ENCODE measurements at regions not wholly inside any gene's neighbourhood (a gene's known extent, or its start where the extent isn't known, plus 50 kb on each side); places are given as distances from the start of the nearest gene placed in this dataset.

DNA sequence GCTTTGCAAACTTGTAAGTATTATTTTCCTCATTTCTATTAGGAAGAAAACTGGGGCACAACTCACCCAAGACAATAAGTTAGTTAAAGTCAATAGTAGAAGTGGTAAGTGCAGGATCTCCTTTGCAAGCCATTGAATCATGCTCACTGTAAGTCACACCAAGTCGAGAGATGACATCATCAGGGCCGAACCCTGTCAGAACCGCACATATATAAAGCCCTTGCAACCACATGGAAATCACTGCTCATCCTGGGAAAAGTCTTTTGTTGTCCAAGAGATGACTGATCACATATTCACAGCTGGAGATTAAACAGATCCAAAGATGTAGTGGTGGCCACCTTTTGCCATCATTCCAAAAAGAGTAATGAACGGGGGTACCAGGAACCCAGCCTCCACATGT is 484.8 kb upstream of the ID2 start:
- DNase-seq, result no peak

DNA sequence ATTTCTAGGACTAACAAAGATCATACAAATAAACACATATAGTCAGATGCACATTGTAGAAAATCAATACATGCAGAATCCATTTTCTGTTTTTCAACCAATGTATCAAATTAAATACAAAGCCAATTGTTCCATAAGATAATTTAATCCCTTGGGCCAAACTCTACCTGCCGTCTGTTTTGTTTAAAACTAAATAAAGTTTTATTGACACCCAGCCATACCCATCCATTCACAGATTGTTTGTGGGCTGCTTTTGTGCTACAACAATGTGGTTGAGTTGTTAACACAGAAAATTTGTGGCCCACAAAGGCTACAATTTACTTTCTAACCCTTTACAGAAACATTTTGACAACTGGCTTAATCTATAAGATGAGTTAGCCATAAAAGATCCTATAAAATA is 484.0 kb upstream of the ID2 start:
- DNase-seq, result no peak

DNA sequence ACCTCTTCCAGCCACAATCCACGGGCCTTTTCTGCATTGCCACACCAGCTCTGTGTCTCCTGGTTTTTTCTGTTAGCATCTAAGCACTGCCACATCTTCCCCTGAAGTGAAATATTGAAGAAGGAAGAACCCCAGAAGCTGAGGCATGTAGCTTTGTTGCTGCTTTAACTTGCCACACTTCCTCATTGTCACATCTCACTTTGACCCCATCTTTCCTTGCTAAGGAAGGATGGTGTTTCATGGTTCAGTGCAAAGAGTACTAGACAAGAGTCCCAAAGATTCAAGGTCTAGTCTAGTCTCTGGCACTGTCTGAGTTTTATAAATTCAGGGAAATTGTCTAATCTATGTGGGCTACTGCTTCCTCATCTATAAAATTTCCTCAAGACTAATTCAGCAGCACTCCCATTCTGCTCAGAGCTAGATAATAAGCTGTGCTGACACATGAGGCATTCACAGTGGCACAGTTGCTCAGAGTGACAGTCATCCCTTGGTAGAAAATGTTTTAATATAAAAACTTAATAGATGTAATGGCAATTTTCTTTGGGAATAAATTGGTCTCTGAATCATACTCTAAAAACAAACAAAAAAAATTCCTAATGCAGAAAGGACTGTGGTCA is 483.0 kb upstream of the ID2 start:
- no peak for DNase-seq

DNA sequence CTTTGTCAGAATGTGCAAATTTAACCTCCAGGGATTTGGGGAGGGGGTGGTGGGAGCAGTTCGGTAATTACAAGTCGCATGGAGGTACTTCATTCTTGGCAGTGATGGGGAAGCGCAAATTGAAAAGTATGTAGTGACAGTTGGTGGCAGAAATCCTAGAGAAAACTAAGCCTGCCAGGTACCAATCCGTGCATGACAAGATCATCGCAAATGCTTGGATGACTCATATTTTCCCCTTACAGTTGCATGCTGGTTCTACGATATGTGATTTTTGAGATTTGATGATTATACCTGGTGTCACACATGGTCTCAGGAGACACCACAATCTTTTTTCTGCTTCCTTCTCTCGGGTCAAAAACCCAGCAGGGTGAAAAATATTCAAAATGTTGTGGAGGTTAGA is 479.7 kb upstream of the ID2 start:
- DNase-seq, result peak; percentile 11

DNA sequence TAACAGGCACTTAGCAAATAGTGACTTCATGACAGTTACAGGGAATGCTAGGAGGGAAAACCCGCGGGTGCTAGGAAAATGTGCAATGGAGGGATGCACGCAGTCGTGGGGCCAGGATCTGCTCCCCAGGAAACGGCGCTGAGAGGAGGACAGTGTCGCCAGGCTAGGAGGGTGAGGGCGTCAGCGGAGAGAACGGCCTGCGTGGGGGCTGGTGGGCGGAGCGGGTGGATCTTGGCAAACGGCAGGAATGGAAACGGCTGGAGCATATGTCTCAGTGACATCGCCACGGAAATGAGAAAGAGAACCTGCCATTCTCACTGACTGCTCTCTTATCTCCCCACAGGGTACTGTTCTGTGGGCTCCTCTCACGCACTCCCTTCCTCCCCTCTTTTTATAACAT is 478.5 kb upstream of the ID2 start:
- no peak for DNase-seq

DNA sequence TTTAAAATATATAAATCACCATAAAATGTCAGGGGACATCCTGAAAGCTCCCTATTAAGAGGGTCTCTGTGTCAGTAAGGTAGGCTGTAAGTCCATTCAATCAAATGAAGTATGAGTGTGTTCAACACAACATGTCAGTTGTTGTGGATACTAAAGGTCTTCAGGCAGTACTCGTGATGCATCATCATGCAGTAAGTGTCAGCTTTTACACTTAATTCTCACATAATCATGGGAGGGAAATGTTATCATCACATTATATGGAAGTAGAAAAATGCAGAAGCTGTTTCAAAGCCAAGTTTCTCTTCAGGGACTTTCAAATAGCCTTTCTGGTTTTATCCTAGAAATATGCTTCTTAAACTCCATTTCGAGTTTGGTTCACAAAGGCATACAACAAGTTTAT is 477.1 kb upstream of the ID2 start:
- DNase-seq, result no peak

DNA sequence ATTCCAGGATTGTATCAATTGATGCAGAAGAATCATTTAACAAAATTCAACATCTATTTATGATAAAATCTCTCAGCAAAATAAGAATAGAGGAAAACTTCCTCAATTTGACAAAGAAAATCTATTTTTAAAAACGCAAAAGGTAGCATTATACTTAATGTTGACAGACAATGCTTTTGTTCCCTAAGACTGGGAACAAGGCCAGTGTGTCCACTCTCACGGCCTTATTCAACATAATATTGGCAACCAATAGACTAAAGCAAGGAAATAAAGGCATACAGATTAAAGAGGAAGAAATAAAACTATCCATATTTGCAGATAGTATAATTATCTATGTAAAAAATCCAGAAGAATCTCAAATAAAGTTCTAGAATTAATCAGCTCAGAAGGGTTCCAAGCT is 472.4 kb upstream of the ID2 start:
- no peak for DNase-seq

DNA sequence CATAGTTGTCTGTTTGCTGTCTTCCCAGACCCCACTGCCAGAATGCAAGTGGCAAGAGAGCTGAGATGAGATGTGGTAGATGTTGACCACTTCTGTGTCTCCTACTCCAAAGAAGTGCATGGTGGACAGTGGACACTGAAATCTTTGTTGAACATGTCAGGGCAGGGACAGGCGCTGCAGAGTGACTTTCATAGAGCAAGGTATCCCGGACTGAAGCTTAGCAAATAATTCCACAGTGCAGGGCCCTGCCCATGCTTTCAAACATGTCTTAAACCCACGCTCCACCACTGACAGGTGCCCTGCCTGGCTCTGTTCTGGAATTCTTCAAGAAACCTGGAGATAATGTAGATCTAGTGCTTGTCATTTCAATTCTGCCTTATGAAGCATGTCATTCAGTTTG is 470.5 kb upstream of the ID2 start:
- DNase-seq, result no peak

DNA sequence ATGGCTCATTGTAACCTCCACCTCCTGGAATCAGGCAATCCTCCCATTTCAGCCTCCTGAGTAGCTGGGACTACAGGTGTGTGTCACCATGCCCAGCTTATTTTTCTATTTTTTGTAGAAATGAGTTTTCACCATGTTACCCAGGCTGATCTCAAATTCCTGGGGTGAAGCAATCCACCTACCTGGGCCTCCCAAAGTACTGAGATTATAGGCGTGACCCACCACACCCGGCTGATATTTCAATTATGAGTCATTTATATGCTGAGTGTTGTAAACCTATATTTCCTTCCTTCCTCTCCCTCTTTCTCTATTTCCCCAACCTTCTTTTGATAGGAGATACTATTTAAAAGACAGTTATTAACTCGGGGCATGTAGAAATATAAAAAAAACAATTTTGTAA is 469.6 kb upstream of the ID2 start:
- no peak for DNase-seq

DNA sequence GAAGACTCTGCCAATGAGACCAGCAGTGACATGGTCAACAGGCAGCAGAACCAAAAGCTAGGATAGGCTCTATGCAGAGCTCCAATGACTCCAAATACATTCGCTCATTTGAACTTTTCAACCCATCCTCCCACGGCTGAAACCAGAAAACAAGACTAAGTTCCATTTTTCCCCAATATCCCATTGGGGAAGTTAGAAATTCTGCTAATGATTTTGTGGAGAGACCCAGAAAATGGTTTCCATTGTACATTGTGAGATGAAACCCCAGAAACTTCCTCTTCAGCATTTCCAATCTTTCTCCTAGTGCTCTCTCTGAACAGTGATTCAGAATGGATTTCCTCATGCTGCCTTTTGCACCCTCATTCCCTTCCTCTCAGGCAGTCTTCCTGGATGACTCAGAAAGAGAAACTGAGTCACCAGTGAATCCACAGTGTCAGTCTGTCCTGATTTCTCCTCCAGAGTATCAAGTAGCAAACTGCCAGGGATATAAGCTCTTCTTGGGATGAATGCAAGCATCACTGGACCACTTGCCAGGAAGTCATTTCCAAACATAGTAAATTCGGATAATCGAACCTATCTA is 467.7 kb upstream of the ID2 start:
- no peak for DNase-seq

DNA sequence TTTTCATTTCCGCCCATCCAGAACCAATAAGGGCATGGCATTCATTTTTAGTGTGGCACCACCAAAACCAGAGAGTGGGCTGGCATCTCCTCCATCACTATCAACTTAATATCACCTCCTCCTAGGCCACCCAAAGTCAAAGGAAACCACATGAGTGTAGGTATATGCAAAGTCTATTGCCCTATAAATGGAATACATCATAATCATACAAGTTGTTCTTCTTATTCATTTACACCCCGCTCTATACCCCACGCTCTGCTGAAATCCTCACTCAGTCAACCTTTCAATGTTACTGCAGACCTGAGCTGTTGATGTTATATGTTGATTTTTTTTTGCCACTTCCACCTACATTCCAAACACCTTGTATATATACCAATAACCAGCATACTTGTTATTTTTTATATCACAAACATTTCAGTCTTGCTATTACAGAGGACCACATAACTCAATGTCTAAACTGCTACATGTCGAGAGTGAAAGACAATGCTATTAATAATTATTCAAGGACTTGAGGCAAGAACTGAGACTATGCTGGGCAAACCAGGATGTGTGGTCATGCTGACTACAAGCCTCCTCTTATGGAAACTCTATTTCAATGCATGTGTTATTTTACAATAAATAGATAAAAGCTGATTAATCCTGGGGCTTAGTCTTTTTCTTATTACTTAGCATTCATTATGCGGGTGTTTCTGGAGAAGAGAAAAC is 466.5 kb upstream of the ID2 start:
- DNase-seq, result peak; percentile 5

DNA sequence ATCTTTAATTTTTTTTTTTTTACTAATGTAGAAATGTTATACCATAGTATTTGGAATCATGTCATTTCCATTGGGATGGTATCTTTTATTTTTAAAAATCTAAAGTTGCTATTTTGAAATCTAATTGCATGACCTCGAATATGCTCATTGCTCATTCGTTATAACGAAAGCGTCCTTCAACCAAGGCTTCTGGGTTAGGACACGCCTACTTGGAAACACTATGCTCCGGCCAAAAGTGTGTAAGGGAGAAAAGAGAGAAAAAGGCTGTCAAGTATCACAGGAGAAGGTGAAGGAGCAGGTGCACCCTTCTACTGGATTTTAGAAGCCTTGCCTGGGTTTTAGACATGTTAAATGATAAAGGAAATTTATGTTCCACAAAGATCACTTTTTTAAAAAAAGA is 465.9 kb upstream of the ID2 start:
- DNase-seq, result no peak

DNA sequence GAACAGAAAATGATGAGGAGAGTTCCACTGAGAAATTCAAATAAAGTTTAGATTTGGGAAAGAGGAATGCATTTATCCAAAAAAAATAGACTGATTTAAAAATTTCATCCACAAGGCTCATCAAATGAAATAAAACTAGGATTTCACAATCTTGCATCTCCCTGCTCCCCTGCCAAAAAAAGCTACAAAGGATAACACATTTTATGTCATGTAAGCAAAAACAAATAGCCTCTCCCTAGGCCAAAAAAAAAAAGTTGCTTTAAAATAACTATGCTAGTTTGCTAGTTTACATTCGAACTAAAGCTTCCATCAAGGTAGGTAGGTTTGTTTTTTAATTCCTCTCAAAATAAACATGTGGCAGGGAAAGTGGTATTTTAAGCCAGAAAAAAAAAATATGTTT is 465.5 kb upstream of the ID2 start:
- no peak for DNase-seq

DNA sequence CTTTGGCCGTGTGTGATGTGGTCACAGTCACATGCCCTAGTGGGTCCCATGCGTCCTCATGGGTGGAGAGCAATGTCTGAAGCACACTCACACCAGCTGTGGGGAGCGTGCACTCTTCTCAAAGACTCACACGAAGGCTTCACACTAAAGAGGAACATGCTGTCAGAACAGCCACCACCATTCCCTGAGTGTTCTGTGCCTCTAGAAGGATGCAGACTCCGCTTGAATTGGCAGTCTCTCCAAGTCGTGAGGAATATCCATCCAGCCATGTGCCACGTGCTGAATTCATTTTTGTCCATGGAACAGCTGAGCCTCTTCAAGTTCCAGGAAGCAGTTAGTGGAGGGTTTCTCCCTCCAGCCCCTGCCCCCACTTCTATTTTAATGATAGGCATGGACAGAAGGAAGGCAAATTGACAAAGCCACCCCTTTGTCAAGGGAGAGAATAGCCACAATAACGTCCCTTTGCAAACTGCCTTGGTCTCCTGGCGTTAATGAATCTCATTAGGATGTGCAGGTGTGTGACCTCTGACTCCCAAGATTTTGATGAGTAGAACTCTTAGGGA is 464.3 kb upstream of the ID2 start:
- no peak for DNase-seq

DNA sequence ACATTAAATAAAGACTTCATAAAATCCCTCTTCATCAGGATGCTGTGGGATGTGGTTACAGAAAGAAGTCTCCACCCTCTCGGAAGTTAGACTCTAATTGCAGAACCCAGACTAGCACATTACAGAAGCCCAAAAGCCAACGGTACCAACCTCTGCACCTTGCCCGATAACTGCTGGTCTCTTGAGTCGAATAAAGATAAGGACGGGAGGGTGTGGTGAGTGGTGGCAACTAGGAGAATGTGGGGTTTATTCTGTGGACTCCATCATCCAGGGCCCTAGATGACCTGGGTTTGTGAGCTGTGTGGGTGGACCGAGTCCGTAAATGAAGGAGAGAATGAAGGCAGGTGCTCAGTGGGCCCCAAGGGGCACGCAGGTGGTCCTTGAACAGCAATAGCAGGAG is 462.8 kb upstream of the ID2 start:
- no peak for DNase-seq

DNA sequence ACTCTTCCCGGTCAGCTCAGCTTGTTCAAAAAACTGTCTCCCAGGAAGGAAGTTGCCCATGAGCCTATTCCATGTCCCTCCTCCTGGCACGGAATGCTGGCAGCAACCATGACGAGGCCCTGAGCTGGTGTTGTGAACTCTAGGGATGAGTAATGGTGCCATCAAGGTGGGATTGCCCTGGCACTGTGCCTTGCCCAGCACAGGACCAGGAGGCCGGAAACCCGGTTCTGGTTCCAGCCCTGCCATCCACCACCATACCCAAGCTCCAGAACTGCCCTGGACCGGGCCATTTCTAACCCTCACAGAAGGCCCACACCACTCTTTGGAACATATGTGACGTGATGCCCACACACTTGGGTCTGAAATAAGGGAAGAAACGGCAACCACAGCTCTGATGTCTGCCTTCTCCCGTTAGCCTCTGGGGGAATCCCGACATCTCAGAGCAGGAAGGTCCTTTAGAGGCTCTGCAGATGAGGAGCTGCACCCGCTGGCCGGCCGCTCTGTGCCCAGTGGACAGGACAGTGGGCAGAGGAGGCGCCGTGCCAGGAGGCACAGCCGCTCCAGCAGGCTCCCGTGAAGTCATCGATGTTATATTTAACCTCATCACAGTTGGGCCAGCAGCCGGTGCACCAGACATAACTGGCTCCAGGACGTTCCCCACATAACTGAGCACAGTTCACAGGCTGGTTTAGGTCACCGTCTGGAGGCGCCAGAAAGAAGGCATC is 462.1 kb upstream of the ID2 start:
- no peak for DNase-seq

DNA sequence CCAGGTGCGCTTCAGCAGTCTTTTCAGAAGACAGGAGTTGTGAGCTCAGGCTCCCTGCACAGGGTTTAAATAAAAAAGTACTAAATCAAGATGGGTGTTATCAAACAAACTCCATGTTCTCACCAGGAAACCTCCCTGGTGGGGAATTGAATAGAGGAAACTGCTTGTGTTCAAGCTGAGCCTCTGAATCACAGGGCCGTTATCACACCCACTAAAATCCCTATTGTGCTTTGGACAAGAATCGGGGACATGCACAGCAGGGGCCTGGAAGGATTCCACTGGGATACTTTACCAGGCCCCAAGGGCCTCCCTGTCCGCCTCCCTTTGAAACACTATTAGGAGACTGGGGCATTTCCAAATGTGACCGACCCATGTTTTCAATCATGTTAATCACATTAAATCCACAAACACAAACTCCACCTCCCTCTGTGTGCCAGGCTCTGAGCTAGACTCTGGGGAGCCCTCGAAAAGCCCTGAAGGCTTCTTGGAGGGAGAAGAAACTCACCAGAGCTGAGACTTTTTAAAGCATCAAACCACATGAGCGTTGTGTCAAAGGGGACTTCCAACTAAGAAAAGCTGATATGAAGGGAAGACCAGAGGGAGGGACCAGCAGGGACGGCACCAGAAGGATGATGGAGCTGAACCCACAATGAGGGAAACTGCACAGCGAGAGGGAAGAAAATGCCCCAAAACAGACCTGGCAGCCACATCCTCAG is 458.7 kb upstream of the ID2 start:
- DNase-seq, result no peak

DNA sequence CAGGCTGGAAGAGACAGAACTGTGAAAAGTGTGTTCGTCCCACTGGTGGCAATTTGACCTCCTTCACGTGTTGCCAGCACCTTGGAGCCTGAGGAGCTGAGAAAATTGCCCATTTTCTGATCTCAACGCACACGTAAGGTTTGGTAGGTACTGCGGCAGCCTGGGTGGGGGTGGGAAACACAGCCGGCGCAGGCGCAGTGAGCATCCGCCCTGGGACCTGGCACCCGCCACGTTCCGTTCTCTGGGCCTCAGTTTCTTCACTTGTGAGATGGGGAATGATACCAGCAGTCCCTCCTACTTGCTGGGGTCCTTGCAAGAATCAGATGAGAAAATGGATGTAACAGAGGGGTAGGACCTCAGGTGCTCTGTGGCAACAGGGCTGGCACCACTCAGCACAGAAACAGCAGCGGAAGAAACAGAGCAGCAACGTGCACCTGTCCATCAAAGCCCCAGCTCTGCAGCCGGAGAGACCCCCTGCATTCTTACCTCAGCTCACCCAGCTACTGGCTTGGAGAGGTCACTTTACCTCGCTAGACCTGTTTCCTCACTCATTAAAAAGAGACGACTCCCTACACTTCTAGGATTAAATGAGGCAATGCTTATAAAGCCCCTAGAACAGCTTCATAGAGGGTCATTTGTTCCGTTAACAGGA is 458.0 kb upstream of the ID2 start:
- no peak for DNase-seq

DNA sequence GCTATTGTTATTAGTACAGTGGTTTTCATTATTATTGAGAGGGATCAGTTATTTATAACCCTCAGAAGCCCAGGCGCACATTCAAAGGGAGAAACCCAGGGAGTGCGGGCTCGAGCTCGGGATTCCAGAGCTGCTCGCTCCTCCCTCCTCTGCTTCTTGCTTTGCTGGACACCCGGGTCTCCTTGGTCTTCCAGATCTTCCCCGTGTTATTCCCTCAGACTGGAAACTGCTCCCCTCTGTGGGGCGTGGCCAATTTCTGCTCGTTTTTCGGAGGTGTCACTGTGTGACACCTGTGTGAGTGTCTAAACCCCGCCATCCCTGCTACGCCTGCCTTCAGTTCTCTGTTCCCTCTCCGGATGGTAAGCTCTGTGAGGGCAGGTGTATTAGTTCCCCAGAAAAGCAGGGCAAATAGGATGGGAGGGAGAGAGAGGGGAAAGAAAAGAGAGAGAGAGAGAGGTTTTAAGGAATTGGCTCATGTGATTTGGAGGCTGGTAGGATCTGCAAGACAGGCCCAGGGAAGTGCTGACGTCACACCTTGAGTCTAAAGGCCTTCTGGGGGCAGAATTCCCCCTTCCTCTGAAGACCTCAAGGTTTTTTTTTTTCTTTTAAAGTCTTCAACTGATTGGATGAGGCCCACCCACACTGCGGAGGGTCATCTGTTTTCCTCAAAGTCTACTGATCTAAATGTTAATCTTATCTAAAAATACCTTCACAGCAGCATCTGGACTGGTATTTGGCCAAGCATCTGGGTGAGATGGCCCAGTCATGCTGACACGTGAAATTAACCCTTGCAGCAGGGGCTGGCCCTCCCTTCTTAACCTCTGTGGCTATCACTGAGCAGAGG is 457.3 kb upstream of the ID2 start:
- DNase-seq, result no peak

DNA sequence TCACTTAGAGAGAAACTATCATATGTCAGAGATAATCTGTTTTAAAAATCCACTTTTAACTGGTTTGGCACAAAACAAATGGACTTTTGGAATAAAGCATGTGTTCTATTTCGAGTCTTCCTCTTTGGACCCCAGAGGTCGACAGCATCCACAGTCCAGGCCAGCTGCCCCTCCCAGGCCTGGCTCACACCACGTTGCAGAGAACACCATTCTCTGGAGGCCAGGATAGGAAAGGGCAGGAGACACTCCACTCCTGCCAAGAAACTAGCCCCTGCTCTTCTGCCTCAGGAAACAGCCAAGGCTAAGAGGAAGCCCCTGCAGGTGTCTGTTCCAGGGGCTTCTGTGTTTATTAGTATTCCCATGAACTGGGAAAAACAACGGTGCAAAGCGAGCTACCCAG is 456.6 kb upstream of the ID2 start:
- DNase-seq, result no peak

DNA sequence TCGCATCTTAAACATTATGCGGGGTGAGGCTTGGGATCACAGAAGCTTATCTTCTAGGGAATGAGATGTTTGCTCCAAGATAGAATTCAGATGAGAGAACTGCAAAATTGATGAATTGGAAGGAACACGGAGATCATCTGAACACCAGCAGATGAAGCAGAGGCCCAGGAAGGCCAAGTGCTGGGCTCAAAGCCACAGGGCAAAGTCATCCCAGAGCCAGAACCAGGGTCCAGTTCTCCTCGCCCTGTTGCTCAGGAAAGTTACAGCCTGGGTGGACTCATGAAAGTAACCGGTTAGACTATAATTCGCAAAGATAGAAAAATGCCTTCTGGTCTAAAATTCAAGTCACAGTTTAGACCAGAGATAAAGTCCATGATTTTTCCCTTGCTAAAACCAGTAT is 456.1 kb upstream of the ID2 start:
- DNase-seq, result no peak

DNA sequence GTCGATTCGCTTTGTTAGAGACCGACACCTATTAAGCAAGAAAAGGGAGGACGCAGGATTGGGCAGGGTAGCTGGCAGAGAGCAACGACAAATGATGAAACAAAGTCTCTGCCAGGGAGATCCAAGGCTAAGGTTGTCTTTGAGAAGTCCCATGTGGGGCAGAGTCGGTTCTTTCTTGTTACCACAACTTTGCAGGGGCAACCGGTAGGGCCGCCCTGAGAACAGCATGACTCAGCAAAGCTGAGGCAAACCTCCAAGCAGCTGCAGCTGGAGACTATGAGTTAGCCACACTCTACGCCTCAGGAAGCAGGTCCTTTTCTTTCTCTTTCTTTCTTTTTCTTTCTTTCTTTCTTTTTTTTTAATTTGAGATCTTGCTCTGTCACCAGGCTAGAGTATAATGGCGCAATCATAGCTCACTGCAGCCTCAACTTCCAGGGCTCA is 452.3 kb upstream of the ID2 start:
- DNase-seq, result no peak

Data from kidney glomerular epithelial cell (primary cell).